HG03280 (cell line): ENCODE measurements at regions not wholly inside any gene's neighbourhood (a gene's known extent, or its start where the extent isn't known, plus 50 kb on each side); places are given as distances from the start of the nearest gene placed in this dataset.

ENCODE experiments used
- ATAC-seq: cut with Tn5 transposase; IDR thresholded peaks from one replicate; pipeline ENCODE4 v1.9.1; 2021; ENCODE audit warnings: mild to moderate bottlenecking, moderate library complexity; ENCODE audit not compliant: unreplicated experiment

- no peak for ATAC-seq
Measured at GRCh38 chrX:39613482-39613995, 484.2 kb downstream of the BCOR start.

GRCh38 chrX:39613997-39614679, 483.6 kb downstream of the BCOR start:
- no peak for ATAC-seq

- ATAC-seq: no peak
Measured at GRCh38 chrX:39614680-39614998, 483.1 kb downstream of the BCOR start.

GRCh38 chrX:39616098-39616729, 481.5 kb downstream of the BCOR start:
- peak; percentile 34 for ATAC-seq

GRCh38 chrX:39616731-39617130, 481.0 kb downstream of the BCOR start:
- ATAC-seq: no peak

- ATAC-seq: no peak
Measured at GRCh38 chrX:39618178-39618577, 479.6 kb downstream of the BCOR start.

- no peak for ATAC-seq
Measured at GRCh38 chrX:39619182-39620009, 478.4 kb downstream of the BCOR start.

- ATAC-seq: no peak
Measured at GRCh38 chrX:39624166-39624565, 473.6 kb downstream of the BCOR start.

- no peak for ATAC-seq
Measured at GRCh38 chrX:39625810-39626209, 471.9 kb downstream of the BCOR start.

GRCh38 chrX:39626749-39627148, 471.0 kb downstream of the BCOR start:
- ATAC-seq: no peak

GRCh38 chrX:39627257-39627656, 470.5 kb downstream of the BCOR start:
- ATAC-seq: no peak

- ATAC-seq: no peak
Measured at GRCh38 chrX:39629001-39629400, 468.8 kb downstream of the BCOR start.

- ATAC-seq: no peak
Measured at GRCh38 chrX:39630344-39630743, 467.4 kb downstream of the BCOR start.

GRCh38 chrX:39631276-39632229, 466.2 kb downstream of the BCOR start:
- no peak for ATAC-seq

GRCh38 chrX:39633293-39633692, 464.5 kb downstream of the BCOR start:
- no peak for ATAC-seq

GRCh38 chrX:39636481-39636880, 461.3 kb downstream of the BCOR start:
- no peak for ATAC-seq

- no peak for ATAC-seq
Measured at GRCh38 chrX:39638526-39638925, 459.2 kb downstream of the BCOR start.

- ATAC-seq: no peak
Measured at GRCh38 chrX:39639871-39640270, 457.9 kb downstream of the BCOR start.

- ATAC-seq: no peak
Measured at GRCh38 chrX:39640866-39641265, 456.9 kb downstream of the BCOR start.

- ATAC-seq: no peak
Measured at GRCh38 chrX:39642071-39642470, 455.7 kb downstream of the BCOR start.

- no peak for ATAC-seq
Measured at GRCh38 chrX:39643550-39643949, 454.2 kb downstream of the BCOR start.
